WTC11 (cell line): ENCODE measurements at regions not wholly inside any gene's neighbourhood (a gene's known extent, or its start where the extent isn't known, plus 50 kb on each side); places are given as distances from the start of the nearest gene placed in this dataset.
A peak's percentile ranks its signal among the peaks of the same experiment; 100 is the strongest.

Source experiments
- ATAC-seq: fragments of 200-7000 bp; cut with Tn5 transposase; 2 replicates; pipeline ENCODE4 v1.10.0; 2021; ENCODE audit warnings: mild to moderate bottlenecking, moderate library complexity
- CTCF ChIA-PET: fragments of 300-600 bp; sonication (Branson Sonifier 250); formaldehyde crosslinking; loops from one replicate; lab custom pipeline; 2021; ENCODE audit warnings: antibody characterized with exemption; lab: Charles Lee
- POLR2A ChIA-PET: fragments of 350-600 bp; sonication (Branson Sonifier 250); formaldehyde crosslinking; loops from one replicate; lab custom pipeline; 2021; ENCODE audit warnings: antibody characterized with exemption; lab: Charles Lee
- DNase-seq: peaks from one replicate; pipeline ENCODE4 v3.0.0; 2021; ENCODE audit warnings: low spot score
- H3K27ac Mint-ChIP-seq: 2 replicates; pipeline ENCODE4 v1.8.0; 2021; ENCODE audit warnings: mixed read lengths
- H3K27me3 Mint-ChIP-seq: 2 replicates; pipeline ENCODE4 v1.8.0; 2021; ENCODE audit warnings: low read depth, mild to moderate bottlenecking, moderate library complexity, mixed read lengths
- H3K36me3 Mint-ChIP-seq: 2 replicates; pipeline ENCODE4 v1.8.0; 2021; ENCODE audit warnings: mixed read lengths
- H3K4me1 Mint-ChIP-seq: 2 replicates; pipeline ENCODE4 v1.8.0; 2022; ENCODE audit warnings: mixed read lengths
- H3K4me3 Mint-ChIP-seq: 2 replicates; pipeline ENCODE4 v1.8.0; 2021; ENCODE audit warnings: mild to moderate bottlenecking, moderate library complexity, mixed read lengths
- H3K9me3 Mint-ChIP-seq: 2 replicates; pipeline ENCODE4 v1.8.0; 2021; ENCODE audit warnings: mixed read lengths
- AR ChIP-seq: fragments of 250-450 bp; sonication (Bioruptor Pico); IDR thresholded peaks from 2 replicates; pipeline ENCODE4 v1.9.0; 2021; ENCODE audit warnings: mild to moderate bottlenecking
- FOXJ3 ChIP-seq: sonication (generic); formaldehyde crosslinking; IDR thresholded peaks from 2 replicates; pipeline ENCODE4 v1.9.0; 2021; ENCODE audit warnings: missing genetic modification reagents, mild to moderate bottlenecking, borderline replicate concordance
- FOXP1 ChIP-seq: sonication (generic); formaldehyde crosslinking; IDR thresholded peaks from 2 replicates; pipeline ENCODE4 v1.8.0; 2022; ENCODE audit warnings: missing genetic modification reagents, mild to moderate bottlenecking, moderate library complexity, borderline replicate concordance
- HMGA2 ChIP-seq: fragments of 250-450 bp; sonication (Bioruptor Pico); IDR thresholded peaks from 2 replicates; pipeline ENCODE4 v1.4.0; 2021; ENCODE audit warnings: mild to moderate bottlenecking, moderate library complexity
- IRF2 ChIP-seq: sonication (generic); formaldehyde crosslinking; IDR thresholded peaks from 2 replicates; pipeline ENCODE4 v1.8.0; 2022; ENCODE audit warnings: low read depth, missing genetic modification reagents, borderline replicate concordance
- JAZF1 ChIP-seq: fragments of 250-450 bp; sonication (Bioruptor Pico); IDR thresholded peaks from 2 replicates; pipeline ENCODE4 v1.9.0; 2021; ENCODE audit warnings: moderate library complexity, mild to moderate bottlenecking, inconsistent platforms
- JUN ChIP-seq: sonication (generic); formaldehyde crosslinking; IDR thresholded peaks from 2 replicates; pipeline ENCODE4 v1.8.0; 2023; ENCODE audit warnings: mild to moderate bottlenecking, missing genetic modification reagents
- MLX ChIP-seq: sonication (generic); formaldehyde crosslinking; IDR thresholded peaks from 2 replicates; pipeline ENCODE4 v1.8.1; 2023; ENCODE audit warnings: mild to moderate bottlenecking, missing genetic modification reagents, moderate library complexity
- NFE2L1 ChIP-seq: sonication (generic); formaldehyde crosslinking; IDR thresholded peaks from 2 replicates; pipeline ENCODE4 v1.8.1; 2023; ENCODE audit warnings: missing genetic modification reagents
- RORB ChIP-seq: fragments of 250-450 bp; sonication (Bioruptor Pico); IDR thresholded peaks from 2 replicates; pipeline ENCODE4 v1.9.0; 2021; ENCODE audit warnings: mild to moderate bottlenecking
- ZNF121 ChIP-seq: sonication (generic); formaldehyde crosslinking; IDR thresholded peaks from 2 replicates; pipeline ENCODE4 v1.8.0; 2023; ENCODE audit warnings: missing genetic modification reagents
- ZNF138 ChIP-seq: sonication (generic); formaldehyde crosslinking; conservative IDR thresholded peaks from 2 replicates; pipeline ENCODE4 v1.8.1; 2022; ENCODE audit warnings: mild to moderate bottlenecking, moderate library complexity, missing genetic modification reagents
- ZNF423 ChIP-seq: fragments of 250-450 bp; sonication (Bioruptor Pico); IDR thresholded peaks from 2 replicates; pipeline ENCODE4 v2.1.2; 2022; ENCODE audit warnings: mild to moderate bottlenecking, moderate library complexity
- ZSCAN18 ChIP-seq: fragments of 250-450 bp; sonication (Bioruptor Pico); IDR thresholded peaks from 2 replicates; pipeline ENCODE4 v2.1.2; 2022; ENCODE audit warnings: mild to moderate bottlenecking, moderate library complexity

- H3K9me3 Mint-ChIP-seq = peaks cover 10% of the 10 kb centered on the region
- CTCF ChIA-PET = interaction anchor here (0.6 to 2.1 kb wide), 3 partner anchors 20 to 423 kb away, joined by 3 to 15 read pairs (median 4); no protein-coding TSS in a partner anchor
- TF ChIP-seq HMGA2 = no peak
- no peak for TF ChIP-seq FOXJ3 (CRISPR knock-in tag)
- no peak for TF ChIP-seq IRF2
- TF ChIP-seq JAZF1 = no peak
- no peak for TF ChIP-seq FOXP1 (CRISPR knock-in tag)
- no peak for TF ChIP-seq MLX (CRISPR knock-in tag)
- no peak for TF ChIP-seq ZNF138
- no peak overlapping the region for H3K27ac Mint-ChIP-seq
- H3K36me3 Mint-ChIP-seq = no peaks in the 10 kb centered on the region; the same call in 1 of the 2 replicates
- peaks cover 9% of the 10 kb centered on the region for H3K27me3 Mint-ChIP-seq
- no peak overlapping the region for H3K4me3 Mint-ChIP-seq
- POLR2A ChIA-PET = no interaction called here
- peaks cover 23% of the 10 kb centered on the region for H3K4me1 Mint-ChIP-seq
- no peak for DNase-seq
- ATAC-seq = no peak
Observed at GRCh38 chr3:194225988-194226663, 90.2 kb downstream of the HES1 start.

DNA sequence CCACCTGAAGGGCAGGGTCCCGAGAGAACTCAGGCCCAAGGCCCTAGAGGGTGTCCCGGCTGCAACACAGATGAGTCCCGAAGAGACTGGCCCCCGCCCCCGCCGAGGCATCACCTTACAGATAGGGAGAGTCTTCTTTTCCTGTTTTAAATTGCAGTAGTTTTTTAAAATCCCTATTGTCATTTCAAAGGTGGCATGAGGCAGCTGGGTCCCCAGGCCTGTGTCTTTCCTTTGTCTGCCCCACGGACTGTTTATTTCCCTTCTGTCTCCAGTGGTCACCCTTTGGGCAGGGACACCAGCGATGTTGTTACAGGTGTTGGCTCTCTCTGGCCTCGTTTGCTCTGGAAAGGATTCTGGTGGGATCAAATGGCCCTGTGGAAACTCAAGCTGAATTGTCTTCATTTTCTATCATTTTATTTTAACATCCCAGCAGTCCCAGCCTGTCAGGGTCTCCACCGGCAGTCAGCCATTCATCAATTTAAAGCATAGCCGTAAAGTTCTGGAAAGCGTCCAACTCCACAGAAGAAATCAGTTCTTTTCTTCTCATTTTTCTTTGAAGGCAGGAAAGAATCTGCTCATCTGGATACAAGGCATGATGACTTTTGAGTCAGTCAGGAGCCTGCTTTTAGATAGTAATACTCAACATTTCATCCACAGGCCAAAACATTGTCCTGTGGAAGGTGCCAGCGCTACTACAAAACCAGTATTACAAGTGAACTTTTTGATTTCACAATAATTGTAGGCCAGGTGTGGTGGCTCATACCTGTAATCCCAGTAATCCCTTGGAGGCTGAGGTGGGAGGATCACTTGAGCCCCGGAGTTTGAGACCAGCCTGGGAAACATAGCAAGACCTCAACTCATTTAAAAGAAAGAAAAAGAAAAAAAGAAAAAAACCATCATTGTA lies 96.2 kb downstream of the HES1 start:
- Mint-ChIP-seq H3K36me3 (no peaks in the 10 kb centered on the region), H3K27me3 (no peaks in the 10 kb centered on the region; the same call in none of the 2 replicates), H3K9me3 (peaks cover 6% of the 10 kb centered on the region), H3K4me3 (peak overlapping the region; percentile 39; the same call in 1 of the 2 replicates), H3K27ac (peak overlapping the region; percentile 91), H3K4me1 (peaks cover 15% of the 10 kb centered on the region)
- peak; percentile 93 for ATAC-seq
- CTCF ChIA-PET = interaction anchor here (1.3 kb wide), 1 partner anchor 84 kb away, joined by 7 read pairs; no protein-coding TSS in a partner anchor
- peak; percentile 55 for DNase-seq
- TF ChIP-seq AR (CRISPR knock-in tag) = no peak
- POLR2A ChIA-PET = no interaction called here

- Mint-ChIP-seq H3K27ac (no peak overlapping the region), H3K4me1 (peaks cover 15% of the 10 kb centered on the region)
- CTCF ChIA-PET = no interaction called here
- DNase-seq = no peak
- ATAC-seq = no peak
- TF ChIP-seq NFE2L1 (CRISPR knock-in tag) (0 out of 2 replicates have a peak, but pooled peaks have one; percentile 56), ZNF423 (CRISPR knock-in tag) (peak; percentile 6; the same call in 1 of the 2 replicates), RORB (CRISPR knock-in tag) (no peak), ZNF121 (CRISPR knock-in tag) (no peak), JUN (CRISPR knock-in tag) (no peak), ZSCAN18 (CRISPR knock-in tag) (no peak)
- TF ChIP-seq, all 79 proteins: peak for 2
- Mint-ChIP-seq H3K27me3 (no peaks in the 10 kb centered on the region), H3K9me3 (no peaks in the 10 kb centered on the region), H3K36me3 (no peaks in the 10 kb centered on the region), H3K4me3 (no peak overlapping the region)
- POLR2A ChIA-PET = no interaction called here
Observed at GRCh38 chr3:194233150-194233549, 97.2 kb downstream of the HES1 start.
